ENCODE measurements at regions not wholly inside any gene's neighbourhood (a gene's known extent, or its start where the extent isn't known, plus 50 kb on each side); places are given as distances from the start of the nearest gene placed in this dataset.

DNA sequence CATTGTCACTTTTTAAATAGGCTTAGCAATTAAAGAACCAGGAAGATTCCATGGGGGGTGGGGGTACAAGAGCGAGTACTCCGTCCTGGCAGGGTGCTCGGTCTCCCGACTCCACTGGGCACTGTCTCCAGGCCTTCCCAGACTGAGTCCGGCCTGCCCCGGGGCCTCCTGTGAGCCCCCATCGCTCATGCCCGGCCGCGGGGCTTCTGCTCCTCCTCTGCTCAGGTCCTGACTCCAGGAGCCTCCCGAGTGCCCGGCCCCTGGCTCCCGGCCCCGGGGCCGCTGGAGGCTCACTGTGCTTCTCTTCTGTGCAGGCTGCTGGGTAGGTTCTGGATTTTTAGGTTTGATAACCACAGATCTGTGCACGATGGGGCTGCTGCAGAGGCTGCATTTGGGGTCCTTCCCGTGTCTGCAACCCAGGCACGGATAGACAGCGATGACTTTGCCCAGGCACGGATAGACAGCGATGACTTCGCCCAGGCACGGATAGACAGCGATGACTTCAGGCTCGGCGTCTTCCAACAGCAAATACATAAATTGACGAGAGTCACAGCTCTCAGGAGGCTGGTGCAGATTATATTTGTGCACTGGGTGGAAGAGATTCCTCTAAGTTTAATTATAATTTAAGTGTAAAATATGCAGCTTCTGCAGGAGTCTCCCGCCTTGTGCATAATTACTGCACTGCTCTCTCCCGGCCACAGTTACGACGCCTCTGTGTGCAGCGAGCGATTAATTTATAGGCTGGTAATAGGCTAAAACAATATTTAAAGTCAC is 74.8 kb upstream of the RXRA start:
- no peak for DNase-seq

DNA sequence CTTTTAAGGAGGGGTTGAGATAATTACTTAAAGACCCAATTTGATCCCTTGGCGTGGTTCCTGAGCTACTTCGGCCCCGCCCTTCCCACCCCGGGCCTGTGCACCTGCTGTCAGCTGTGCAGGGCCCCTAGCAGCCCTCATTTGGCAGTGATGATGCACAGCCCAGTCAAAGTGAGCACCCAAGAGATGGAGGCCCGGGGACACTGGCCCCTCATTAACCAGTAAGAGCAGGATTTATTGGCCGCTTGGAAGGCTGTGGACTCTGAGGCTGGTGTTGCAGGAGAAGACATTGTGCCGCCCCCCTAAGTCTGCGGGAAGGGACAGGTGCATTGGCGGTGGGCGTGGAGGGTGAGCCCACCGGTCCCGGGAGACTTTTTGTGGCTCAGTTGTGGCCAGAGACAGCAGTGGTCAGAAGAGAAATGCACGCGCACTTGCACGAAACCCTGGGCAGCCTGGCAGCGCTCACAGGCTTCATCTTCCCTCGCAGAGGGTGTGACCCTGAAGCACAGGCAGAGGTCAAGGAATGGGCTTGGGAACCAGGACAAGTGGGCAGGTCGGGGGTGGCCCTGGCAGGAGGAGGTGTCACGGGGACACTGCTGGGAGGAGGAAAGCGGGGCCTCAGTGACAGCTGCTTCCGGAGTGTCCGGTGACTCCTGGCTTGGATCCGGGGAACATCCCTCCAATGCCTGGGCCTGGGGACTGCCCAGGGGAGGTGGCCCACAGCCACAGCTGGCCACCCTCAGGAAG is 74.0 kb upstream of the RXRA start:
- DNase-seq = no peak

DNA sequence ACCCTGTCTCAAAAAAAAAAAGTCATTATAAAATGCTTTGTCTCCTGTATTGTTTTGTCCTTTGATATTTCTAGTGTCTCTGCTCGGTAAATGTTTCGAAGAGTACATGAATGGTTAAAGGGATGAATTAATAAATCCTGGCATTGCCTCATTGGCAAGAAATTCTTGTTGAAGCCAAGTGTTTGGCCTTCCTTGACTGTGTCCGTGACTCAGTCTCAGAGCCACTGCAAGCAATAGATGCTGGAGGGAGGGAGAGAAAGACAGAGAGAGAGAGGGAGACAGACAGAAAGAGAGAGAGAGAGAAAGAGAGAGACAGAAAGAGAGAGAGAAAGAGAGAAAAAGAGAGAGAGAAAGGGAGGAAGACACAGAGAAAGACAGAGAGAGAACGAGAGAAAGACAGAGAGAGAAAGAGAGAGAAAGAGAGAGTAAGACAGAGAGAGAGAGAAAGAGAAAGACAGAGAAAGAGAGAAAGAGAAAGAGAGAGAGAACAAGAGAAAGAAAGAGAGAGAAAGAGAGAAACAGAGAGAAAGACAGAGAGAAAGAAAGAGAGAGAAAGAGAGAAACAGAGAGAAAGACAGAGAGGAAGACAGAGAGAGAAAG is 72.5 kb upstream of the RXRA start:
- DNase-seq = no peak

DNA sequence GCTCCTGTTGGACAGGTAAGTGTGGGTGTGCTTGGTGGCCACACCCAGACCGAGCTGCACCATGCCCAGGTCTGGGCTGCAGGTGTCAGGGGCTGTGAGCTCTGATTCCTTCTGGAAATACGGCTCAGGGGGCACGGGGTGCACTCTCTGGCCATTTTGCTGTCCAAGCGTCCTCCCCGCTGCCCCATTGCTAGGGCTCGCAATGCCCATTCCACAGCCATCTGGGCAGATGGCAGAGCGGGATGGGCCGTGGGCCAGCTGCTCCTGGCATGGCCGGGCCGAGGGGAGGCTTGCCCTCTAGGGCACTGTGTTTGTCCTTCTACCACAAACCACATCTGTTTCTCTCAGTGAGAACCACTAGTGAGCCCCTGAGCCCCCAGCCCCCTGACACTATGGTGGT is 67.9 kb upstream of the RXRA start:
- no peak for DNase-seq

DNA sequence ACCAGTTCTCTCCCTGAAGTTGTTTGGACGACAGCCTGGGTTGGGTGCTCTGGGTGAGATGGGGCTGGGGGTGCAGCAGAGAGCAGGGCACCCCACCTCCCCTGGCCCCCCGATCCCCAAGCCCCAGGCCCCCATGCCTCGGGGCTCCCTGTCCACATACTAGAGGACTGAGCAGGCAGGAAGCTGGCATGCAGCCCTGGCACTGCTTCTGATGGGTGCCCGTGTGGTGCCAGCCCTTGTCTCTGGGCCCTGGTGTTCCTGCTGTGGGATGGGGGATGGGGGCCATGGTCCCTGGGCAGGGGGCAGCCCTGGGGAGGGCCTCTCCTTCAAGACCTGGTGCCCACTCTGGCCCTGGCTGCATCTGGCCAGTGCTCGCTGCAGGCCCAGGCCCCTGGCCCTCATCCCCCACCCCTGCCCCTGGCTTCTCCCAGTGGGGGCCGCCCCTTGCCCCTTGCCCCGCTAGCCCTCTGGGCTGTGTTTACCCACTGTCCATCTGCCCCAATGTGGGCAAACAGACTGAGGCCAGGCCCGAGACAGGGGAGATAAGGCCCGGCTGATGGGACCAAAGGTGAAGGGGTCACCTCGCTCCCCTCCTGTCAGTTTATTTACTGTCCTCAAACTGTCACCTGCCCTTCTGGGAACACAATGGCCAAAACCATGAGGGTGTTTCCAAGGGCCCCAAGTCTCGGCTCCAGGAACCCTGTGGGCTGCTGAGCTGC is 67.3 kb upstream of the RXRA start:
- DNase-seq = no peak

DNA sequence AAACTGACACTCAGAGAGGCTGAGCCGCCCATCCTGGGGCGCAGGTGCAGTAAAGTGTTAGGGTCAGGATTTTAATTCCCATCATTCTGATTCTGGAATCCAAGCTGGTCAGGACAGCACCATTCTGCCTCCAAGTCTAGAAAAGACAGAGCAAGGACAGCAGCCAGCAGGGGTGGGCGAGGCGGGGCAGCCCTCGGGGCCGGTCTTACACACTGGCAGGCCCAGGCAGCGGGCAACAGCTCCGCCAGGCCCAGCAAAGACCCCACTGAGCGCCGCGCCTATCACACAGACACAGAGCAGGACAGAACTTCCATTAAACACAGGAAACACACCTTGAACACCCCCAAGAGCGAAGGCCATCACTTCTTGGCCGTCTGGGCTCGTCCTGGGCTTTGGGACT is 66.5 kb upstream of the RXRA start:
- no peak for DNase-seq

DNA sequence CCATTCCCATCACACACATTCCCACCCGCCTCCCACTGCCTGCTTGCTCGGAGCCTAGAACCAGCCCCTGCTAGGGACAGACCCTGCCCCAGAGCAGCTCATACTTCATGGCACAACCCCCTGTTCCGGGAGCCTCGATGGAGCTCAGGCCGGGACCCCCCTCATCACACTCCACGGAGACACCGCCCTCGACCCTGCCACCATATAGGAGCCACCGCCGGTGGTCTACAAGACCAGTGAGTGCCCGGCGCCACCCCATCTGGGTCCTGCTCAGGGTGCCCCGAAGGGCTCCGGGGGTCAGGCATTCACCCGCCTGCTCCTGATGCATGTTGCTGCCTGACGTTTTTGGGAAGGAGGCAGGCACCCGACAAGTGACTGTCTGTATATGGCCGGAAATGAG is 65.5 kb upstream of the RXRA start:
- DNase-seq = no peak

DNA sequence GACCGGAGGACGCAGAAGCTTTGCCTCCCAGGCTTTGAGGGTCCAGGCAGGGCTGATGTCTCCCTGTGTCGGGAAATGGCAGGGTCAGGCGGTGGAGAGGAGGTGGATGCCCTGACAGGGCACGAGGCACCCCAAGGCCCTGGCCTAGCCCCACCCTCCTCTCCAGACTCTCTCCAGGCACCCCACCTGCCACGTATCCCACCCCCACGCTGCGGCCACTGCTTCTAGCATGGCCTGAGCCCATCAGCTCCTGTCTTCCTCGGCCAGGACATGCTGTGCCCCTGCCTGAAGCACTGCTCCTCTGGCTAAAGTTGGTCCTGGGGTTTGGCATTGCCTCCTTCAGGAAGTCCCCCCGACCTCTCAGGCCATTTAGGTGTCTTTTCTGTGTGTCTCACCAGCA is 64.2 kb upstream of the RXRA start:
- DNase-seq = no peak

DNA sequence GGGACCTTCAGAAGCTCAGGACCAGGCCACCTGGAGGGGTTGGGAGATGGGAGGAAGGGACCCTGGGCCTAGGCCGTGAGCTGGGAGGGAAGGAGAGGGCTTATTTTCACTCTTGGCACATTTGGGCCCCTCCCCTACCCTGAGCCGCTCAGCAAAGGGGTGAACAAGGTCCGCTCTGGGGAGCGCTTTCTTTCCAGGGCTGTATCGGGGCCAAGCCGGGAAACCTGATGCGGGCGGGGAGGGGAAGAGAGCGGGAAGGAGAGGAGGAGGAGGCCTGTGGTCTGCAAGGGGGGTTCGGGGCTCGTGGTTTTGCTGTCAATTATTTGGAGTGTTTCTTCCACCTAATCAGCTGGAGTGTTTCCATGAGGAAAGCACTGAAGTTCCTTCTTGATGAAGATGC is 62.7 kb upstream of the RXRA start:
- no peak for DNase-seq

DNA sequence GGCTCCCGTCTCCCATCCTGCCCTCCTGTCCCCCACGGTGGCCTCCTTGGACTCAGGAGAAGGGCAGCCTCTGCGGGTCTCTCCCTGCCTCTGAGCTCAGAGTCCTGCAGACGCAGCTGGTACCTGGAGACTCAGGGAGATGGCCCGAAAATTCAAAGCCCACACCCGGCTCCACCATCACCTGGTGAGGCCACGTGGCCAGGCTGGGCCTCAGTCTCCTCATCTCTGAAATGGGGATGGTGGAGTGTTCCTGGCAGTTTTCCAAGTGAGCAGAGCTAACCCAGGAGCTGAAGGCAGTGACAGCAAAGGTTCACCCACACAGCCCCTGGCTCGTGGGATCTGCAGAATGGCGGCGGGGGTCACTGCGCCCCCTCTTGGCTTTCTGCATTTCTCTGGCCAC is 62.1 kb upstream of the RXRA start:
- DNase-seq = no peak

DNA sequence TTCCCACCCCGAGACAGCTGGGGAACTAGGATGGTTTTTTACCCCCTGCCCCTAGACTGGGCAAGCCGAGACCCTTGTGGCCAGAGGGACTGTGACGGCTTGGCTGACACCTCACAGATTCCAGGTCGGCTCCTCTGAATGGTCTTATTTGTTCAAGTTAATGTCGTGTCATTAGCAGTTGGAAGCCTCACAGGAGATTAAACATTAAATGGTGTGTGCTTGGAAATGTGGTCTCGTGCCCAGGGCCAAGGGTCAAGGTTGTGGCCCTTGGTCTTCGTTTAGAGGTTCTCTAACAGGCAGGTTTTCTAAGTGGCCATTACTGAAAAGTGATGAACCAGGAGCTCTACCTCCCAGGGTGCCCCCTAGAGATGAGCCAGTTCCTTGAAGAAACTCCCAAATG is 61.2 kb upstream of the RXRA start:
- no peak for DNase-seq

DNA sequence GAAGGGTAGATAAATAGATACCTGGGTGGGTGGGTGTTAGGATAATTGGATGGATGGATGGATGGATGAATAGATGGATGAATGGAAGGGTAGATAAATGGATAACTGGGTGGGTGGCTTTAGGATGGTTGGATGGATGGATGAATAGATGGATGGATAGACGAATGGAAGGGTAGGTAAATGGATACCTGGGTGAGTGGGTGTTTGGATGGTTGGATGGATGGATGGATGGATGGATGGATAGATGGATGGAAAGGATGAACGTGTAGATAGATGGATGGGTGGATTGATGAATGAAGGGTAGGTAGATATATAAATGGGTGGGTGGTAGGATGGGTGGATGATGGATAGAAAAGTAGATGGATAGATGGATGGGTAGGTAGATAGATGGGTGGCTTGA is 59.8 kb upstream of the RXRA start:
- no peak for DNase-seq

DNA sequence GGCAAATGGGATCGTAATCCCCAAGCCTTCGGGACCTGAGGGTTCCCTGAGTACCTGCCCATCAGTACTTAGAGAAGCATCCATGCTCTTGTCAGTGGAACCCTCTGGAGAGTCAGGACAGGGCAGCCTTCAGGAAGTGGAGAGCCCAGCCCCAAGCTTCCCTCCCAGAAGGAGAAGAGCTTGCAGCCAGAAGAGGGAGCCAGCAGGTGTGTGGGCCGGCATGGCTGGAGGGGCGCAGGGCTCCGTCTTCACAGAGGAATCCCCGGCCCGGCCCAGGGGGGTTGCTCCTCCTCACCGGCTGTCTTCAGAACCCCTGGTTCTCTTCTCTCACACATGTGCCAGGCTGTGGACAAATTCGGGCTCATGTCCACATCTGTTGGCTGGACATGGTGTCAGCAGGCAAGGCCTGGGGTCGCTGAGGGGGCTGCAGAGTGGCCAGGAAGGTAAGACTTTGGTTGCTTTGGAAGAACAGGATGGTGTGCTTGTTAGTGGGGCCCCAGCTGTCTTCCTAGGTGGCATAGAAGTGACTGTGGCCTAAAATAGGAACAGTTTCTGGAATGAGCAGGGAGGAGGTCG is 58.9 kb upstream of the RXRA start:
- no peak for DNase-seq

DNA sequence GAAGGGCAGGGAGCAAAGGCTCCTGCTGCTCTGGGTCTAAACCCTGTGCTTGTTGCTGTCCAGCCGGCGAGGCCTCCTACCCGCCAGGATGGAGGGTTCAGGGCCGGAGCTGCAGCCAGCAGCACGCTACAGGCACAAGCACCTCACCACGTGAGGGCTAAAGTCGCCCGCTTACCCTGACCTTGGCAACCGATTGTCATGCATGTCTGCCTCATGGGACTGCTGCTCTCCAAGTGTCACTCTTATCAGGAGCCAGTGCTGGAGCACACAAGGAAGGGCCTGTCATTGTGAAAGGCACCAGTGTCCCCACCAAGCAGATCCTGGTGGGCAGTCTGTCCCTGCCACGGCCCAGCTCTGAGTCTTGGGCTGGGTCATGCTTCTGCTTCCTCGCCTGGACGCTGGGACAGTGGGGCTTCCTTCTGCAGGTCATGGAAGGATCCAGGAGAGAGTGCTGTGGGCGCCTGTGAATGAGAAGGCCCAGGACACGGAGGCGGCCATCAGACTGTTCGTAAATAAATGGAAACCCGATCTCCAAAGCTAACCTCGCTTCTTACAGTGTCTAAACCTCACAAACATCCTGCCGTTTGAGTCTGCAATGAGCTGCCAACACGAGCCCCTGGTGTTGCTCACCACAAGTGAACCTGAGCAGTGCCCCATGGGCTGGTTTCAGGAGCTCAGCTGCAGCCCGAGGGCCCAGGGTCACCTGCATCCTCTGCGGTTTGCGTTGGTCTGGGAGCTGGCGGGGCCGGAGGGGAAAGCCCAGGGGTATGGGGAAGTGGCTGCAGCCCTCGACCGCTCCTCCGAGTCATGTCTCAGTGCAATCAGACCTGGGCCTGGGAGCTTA is 58.2 kb upstream of the RXRA start:
- DNase-seq = no peak

DNA sequence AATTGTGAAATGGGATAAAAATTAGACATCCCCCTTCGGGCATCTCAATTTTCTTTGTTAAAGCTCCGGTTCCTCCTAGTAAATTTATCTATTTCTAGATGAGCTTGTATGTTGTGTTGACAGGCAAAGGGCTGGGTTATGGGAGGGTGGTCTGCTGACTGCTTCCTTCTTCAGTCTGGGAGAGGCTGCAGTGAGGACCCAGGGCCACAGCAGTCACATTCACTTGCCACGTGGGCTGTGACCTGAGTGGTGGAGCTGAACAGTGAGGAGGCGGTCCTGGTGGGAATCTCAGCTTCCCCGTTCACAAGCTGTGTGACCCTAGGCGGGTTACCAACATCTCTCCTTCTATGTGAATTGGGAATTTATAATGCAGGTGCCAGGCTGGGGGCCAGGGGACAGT is 57.5 kb upstream of the RXRA start:
- DNase-seq = no peak

DNA sequence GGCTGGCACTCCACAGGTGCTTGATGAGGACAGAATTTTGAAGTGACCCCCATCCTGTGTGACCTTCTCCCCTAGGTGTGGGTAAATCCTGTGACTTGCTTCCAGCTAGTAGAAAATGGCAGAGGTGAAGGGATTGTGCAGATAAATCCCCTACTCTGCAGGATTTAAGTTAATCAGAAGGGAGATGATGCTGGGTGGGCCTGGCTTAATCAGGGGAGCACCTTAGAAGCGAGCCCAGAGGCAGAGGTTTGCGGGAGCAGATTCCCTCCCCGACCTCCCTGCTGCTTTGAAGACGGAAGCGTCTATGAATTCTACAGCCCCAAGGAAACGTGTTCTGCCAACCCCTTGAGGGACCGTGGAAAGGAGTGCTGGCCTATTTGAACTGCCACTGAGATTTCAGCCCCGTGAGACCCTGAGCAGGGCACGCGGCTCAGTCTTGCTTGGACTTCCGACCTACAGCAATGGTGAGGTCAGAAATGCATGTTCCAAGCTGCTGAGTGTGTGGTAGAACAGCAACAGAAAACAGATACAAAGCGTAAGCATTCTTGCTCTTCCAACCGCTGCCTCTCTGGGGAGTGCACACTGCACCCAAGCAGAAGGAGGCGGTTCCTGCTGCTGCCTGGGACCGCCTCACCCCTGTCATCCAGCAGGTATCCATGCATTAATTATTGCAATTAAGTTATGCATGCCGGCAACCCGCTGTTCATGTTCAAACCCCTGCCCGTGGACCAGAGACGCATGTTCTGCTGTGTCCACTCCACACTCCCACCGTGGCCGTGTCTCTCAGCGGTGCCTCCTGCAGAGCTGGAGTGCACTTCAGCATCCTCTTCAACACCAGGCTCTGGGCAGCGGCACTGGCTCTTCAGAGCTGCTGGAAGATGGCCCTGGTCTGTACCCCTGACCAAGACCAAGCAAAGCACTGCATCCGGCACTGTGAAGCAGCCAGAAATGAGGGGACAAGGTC is 54.6 kb upstream of the RXRA start:
- no peak for DNase-seq

DNA sequence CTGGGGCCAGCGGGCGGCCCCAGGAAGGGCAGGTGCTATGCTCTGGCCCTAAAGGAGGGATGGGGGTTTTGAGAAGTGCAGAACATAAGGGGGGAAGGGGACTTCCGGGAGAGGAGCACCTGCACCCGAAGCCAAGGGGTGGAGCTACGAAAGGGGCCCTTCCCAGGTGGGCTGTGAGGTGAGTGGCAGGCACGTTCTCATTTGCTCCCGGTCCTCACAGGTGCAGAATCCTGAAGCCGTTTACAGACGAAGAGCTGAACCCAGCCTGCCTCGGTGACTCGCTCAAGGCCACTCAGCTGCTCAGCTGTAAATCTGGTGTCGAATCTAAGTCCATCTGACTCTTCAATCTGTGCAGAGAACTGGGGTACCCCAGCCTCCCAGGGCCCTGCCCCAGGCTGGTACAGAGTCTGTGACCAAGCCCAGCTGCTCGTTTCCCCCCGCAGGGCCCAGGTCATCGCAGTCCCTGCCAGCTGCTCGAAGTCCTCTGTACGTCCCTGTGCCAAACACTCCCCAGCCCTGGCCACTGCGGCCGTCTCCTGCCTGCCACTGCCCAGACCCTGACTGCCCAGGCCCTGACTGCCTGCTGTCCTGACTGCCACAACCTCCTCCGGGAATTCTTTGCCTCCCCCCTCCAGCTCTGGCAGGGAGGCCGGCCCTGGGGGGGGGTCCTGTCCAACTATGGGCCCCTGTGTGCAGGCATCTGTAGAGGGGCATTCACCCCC is 53.8 kb upstream of the RXRA start:
- DNase-seq = no peak

DNA sequence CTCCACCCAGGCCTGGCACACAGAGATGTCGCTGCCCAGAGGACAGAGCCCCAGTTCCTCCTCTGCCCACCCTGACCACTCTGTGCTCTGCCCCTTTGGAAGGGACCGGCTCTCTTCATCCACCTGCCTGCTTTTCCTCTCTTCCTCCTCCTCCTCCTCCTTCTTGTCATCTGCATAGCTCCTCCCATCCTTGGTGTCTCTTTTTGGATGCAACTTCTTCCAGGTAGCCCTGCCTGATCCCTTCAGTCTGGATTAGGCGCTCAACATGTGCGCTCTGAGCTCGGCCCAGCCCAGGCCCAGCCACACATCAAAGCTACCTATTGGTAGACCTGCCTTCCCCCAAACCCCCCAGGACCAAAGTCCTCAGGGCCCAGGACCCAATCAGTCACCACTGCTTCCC is 52.6 kb upstream of the RXRA start:
- DNase-seq = no peak

DNA sequence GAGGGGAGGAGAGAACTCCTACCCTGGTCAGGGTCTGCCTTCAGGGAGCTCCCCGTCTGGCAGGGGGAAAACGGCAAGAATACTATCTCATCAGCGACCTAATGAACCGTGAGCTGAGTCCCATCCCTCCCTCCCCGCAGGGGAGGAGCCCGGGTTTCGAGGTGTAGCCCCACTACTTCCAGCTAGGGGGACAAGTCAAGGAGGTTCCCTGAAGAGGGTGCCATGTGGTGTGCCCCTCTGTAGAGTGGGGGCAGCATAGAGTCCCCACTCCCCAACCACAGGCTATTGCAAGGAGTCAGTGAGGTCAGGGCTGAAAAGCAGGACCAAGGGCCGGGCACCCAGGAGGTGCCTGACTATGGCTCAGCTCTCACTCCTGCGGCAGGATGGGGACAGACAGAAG is 50.9 kb upstream of the RXRA start:
- DNase-seq = no peak

DNA sequence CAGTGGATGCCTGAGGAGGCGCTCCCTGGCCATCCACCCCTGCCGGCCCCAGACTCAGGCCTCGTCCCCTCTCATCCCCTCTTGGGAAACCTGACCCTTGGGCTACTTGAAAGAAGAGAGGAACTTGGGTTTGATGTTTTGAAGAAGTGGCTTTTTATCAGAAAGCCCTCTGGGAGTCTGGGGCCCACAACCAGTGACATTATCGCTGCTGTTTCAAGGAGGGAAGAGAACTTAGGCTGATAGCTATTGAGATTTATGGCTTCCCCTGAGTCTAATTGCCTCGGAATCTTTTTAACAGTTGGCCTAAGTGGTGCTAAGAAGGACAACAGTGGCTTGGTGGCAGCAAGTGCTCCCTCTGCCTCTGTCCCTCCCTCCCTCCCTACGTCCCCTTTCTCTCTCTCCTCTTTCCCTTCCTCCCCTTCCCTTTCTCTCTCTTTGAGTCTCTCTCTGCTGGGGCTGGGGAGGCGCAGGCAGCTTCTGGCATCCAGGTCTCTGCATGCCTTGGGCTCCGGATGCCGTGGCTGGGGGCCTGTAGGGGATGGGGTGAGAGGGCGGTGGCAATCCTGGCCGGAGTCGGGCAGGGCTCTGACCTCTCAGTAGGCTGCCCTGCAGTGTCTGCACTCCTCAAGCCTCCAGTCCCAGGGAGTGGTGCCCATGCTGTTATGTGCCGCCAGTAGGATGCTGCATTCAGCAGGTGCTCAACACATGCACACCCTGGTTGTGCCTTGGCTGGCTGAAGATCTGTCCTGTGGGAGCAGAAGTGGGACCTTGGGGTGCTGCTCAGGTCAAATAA is 49.6 kb upstream of the RXRA start:
- DNase-seq = no peak
